Progenitor cell of endocrine pancreas (in vitro differentiated cells): ENCODE measurements at regions not wholly inside any gene's neighbourhood (a gene's known extent, or its start where the extent isn't known, plus 50 kb on each side); places are given as distances from the start of the nearest gene placed in this dataset.
"Not testable (repeated sequence)": the region's sequence is repeated elsewhere in the genome, so short reads cannot be mapped to it uniquely, and the experiment has no call there.

Source experiments
- DNase-seq: peaks from one replicate; pipeline ENCODE4 v3.0.0; 2021; ENCODE audit warnings: low spot score; ENCODE audit not compliant: unreplicated experiment
- H3K27ac Mint-ChIP-seq: 2 replicates; pipeline ENCODE4 v1.8.0; 2021; ENCODE audit warnings: mild to moderate bottlenecking, moderate library complexity, mixed read lengths
- H3K27me3 Mint-ChIP-seq: 2 replicates; pipeline ENCODE4 v1.8.0; 2021; ENCODE audit warnings: mixed read lengths
- H3K36me3 Mint-ChIP-seq: 2 replicates; pipeline ENCODE4 v1.8.0; 2022; ENCODE audit warnings: mixed read lengths; ENCODE audit not compliant: insufficient read depth
- H3K4me1 Mint-ChIP-seq: 2 replicates; pipeline ENCODE4 v1.8.0; 2021; ENCODE audit warnings: low read depth, mixed read lengths
- H3K4me3 Mint-ChIP-seq: 2 replicates; pipeline ENCODE4 v1.8.0; 2021; ENCODE audit warnings: low read depth, mild to moderate bottlenecking, moderate library complexity, mixed read lengths
- H3K9me3 Mint-ChIP-seq: 2 replicates; pipeline ENCODE4 v1.8.0; 2021; ENCODE audit warnings: low read depth, mixed read lengths
- TF ChIP-seq, protein P1 (sequence below): fragments of 200-600 bp; sonication (generic); IDR thresholded peaks from one replicate; pipeline ENCODE4 v1.5.0; 2021; ENCODE audit warnings: antibody characterized with exemption, mild to moderate bottlenecking; ENCODE audit not compliant: unreplicated experiment

DNA sequence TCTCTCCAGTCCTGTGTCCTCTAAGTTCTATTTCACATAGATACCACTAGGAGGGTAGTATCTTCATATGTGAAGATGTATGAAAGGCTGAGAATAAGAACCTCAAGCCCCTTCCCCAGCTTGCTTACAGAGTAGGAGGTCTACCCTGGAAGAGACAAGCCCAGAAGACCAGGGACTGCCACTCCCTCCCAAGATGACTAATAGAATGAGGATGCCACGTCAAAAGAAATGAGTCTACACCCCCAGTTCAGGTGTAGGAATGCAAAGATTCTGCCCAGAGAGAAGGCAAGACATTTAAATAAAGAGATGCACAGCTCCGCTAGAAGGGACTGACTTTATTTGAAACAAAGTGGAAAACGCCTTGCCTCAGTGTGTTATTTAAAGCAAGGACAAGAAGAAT lies 1006.0 kb upstream of the USP15 start:
- TF ChIP-seq, protein P1, sequence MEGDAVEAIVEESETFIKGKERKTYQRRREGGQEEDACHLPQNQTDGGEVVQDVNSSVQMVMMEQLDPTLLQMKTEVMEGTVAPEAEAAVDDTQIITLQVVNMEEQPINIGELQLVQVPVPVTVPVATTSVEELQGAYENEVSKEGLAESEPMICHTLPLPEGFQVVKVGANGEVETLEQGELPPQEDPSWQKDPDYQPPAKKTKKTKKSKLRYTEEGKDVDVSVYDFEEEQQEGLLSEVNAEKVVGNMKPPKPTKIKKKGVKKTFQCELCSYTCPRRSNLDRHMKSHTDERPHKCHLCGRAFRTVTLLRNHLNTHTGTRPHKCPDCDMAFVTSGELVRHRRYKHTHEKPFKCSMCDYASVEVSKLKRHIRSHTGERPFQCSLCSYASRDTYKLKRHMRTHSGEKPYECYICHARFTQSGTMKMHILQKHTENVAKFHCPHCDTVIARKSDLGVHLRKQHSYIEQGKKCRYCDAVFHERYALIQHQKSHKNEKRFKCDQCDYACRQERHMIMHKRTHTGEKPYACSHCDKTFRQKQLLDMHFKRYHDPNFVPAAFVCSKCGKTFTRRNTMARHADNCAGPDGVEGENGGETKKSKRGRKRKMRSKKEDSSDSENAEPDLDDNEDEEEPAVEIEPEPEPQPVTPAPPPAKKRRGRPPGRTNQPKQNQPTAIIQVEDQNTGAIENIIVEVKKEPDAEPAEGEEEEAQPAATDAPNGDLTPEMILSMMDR = no peak
- DNase-seq = no peak
- Mint-ChIP-seq H3K27me3 (no peaks in the 10 kb centered on the region), H3K27ac (no peak overlapping the region), H3K4me3 (no peak overlapping the region), H3K4me1 (no peaks in the 10 kb centered on the region), H3K9me3 (peaks cover 7% of the 10 kb centered on the region), H3K36me3 (no peaks in the 10 kb centered on the region)

DNA sequence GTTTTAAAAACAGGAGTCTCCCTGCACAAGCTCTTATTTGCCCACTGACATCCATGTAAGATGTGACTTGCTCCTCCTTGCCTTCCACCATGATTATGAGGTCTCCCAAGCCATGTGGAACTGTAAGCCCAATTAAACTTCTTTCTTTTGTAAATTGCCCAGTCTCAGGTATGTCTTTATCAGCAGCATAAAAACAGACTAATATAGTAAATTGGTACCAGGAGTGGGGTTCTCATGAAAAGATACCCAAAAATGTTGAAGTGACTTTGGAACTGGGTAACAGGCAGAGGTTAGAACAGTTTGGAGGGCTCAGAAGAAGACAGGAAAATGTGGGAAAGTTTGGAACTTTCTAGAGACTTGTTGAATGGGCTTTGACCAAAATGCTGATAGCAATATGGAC lies 995.9 kb upstream of the USP15 start:
- H3K36me3 Mint-ChIP-seq, H3K4me3 Mint-ChIP-seq, DNase-seq, H3K4me1 Mint-ChIP-seq, H3K27me3 Mint-ChIP-seq, H3K27ac Mint-ChIP-seq: not testable (repeated sequence)
- H3K9me3 Mint-ChIP-seq = peaks cover 26% of the 10 kb centered on the region

DNA sequence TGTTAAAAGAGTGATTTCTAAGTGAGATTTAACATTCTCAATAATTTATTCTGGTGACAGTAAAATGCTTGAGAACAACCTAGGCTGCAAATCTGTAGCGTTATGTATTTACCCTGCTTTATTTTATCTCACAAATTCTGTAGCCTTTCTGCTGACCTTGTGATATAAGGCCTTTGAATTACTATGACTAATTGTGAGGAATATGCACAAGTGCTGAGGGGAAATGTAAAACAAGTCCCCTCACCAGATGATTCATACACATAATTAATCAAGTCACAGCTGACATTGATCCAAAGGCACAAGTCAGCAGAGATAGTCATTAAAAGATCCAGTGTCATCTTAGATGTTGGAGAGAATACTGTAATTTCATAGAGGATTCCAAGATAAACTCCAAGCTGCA lies 992.7 kb upstream of the USP15 start:
- peaks cover 4% of the 10 kb centered on the region for H3K36me3 Mint-ChIP-seq
- H3K27ac Mint-ChIP-seq = no peak overlapping the region
- H3K4me3 Mint-ChIP-seq = no peak overlapping the region

DNA sequence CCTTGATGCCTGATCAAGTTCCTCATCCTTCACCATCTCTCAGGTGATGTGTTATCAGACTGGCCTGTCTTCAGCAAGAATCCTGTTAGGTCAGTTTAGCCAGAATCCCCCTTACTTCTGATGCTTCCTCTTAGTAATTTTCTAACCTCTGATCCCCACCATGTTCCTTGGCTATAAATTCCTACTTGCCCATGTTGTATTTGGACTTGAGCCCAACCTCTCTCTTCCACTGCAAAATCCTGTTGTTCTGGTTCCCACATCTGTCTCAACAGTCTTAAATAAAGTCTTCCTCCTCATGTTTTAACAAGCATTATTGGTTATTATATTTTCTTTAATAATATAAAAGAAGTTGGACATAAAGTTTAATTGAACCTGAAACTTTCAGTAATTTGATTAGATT lies 987.8 kb upstream of the USP15 start:
- no peak for DNase-seq
- no peaks in the 10 kb centered on the region for H3K4me1 Mint-ChIP-seq
- TF ChIP-seq, protein P1 = no peak
- H3K27ac Mint-ChIP-seq = no peak overlapping the region
- H3K36me3 Mint-ChIP-seq = no peaks in the 10 kb centered on the region
- no peak overlapping the region for H3K4me3 Mint-ChIP-seq
- H3K9me3 Mint-ChIP-seq = no peaks in the 10 kb centered on the region
- H3K27me3 Mint-ChIP-seq = no peaks in the 10 kb centered on the region

More for the DNA sequence above, 992.7 kb upstream of the USP15 start:
- TF ChIP-seq, protein P1 = no peak
- Mint-ChIP-seq H3K4me1 (no peaks in the 10 kb centered on the region), H3K9me3 (peaks cover 26% of the 10 kb centered on the region), H3K27me3 (no peaks in the 10 kb centered on the region)
- no peak for DNase-seq

DNA sequence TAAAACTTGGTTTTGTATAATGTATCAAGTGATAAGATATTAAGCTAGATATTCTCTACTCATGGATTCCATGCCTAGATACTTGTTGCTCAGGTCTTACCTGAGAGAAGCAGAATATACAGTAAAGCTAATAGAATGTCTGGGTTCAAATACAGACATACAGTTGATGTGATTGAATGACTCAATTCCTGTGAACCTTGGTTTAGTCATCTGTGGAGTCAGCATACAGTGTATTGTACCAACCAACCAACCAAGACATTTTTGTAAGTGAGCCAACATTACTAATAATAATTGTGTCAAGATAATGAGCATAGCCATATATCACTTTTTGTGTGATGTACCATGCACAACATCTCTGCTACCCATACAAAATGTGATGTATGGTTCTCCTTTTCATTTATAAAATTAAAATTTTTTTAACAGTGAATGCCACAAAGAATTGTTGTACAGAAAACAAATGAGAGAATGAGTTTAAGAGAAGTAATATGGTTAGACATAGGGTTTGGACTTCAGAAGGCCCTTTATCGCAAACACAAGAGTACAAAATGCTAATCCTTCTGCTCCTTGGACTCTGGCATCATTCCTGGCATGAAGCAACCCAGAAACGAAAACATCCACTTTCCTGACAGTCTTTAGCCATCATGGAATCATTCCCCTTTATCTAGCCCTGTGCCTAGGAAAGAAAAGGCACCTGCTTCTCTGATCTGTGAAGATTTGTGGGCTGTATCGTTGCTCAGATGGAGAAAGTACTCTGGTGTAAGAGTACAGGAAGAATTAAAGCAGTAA lies 977.2 kb upstream of the USP15 start:
- no peak overlapping the region for H3K4me3 Mint-ChIP-seq
- no peak for DNase-seq
- peaks cover 1% of the 10 kb centered on the region for H3K36me3 Mint-ChIP-seq

More for the DNA sequence above, 977.2 kb upstream of the USP15 start:
- H3K9me3 Mint-ChIP-seq = peaks cover 24% of the 10 kb centered on the region
- no peaks in the 10 kb centered on the region for H3K27me3 Mint-ChIP-seq
- TF ChIP-seq, protein P1 = no peak
- no peak overlapping the region for H3K27ac Mint-ChIP-seq
- H3K4me1 Mint-ChIP-seq = no peaks in the 10 kb centered on the region
